Activated T-helper 2 cell treated with anti-CD3 and anti-CD28 coated beads, Interferon-gamma antibody, Interleukin-2, Interleukin-4, amounts not matched to agents 10 μg/mL and 5 μg/mL and 100 μg/mL, durations not matched to agents 14 hours and 24 hours and 36 hours (primary cell): ENCODE measurements at regions not wholly inside any gene's neighbourhood (a gene's known extent, or its start where the extent isn't known, plus 50 kb on each side); places are given as distances from the start of the nearest gene placed in this dataset.
A peak's percentile ranks its signal among the peaks of the same experiment; 100 is the strongest.
"Not testable (repeated sequence)": the region's sequence is repeated elsewhere in the genome, so short reads cannot be mapped to it uniquely, and the experiment has no call there.

Source experiments
- DNase-seq: peaks from one replicate; pipeline ENCODE4 v3.0.0; 2021; ENCODE audit warnings: low spot score
- H3K27ac Mint-ChIP-seq: one replicate; pipeline ENCODE4 v1.8.0; 2021; ENCODE audit warnings: mixed read lengths
- H3K27me3 Mint-ChIP-seq: one replicate; pipeline ENCODE4 v1.8.0; 2021; ENCODE audit warnings: low read depth, mixed read lengths
- H3K36me3 Mint-ChIP-seq: one replicate; pipeline ENCODE4 v1.8.0; 2021; ENCODE audit warnings: low read depth, mixed read lengths
- H3K4me1 Mint-ChIP-seq: one replicate; pipeline ENCODE4 v1.8.0; 2021; ENCODE audit warnings: low read depth, mixed read lengths
- H3K4me3 Mint-ChIP-seq: one replicate; pipeline ENCODE4 v1.8.0; 2021; ENCODE audit warnings: low read depth, mild to moderate bottlenecking, moderate library complexity, mixed read lengths
- H3K9me3 Mint-ChIP-seq: one replicate; pipeline ENCODE4 v1.8.0; 2021; ENCODE audit warnings: mixed read lengths
- intact Hi-C: fragments of 100-400 bp; cut with micrococcal nuclease; formaldehyde crosslinking; loops from one replicate; pipeline ENCODE4 v1.15.1; 2023

DNA sequence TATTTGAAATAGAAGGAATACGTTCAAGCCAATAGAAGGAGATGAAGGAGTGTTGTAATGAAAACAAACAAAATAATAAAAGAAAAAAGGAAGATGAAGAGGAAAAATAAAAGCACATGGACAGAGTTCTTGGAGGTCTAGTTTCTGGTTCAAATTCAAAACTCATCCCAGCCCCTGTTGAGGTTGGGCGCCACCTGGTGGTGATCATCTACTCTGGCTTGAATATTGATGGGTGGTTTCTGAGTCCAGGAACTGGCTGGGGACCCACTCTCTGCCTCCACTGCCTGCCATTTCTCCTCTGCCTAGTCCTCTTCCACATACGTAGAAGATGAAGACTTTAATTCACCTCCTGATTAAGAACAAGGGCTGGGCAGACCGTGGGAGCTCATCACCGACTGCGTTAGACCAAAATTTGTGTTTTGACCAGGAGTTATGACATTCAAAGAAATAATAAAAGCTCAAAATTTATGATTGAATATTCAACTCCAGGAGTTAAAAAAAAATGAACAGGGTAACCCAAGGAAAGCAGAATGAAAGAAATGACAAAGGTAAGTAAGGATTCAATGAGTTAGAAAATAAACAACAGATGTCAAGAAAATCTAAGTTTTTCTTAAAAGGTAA, 99.0 kb upstream of the SLC1A3 start:
- H3K27me3 Mint-ChIP-seq = peaks cover 2% of the 10 kb centered on the region
- peak; percentile 52 for DNase-seq
- H3K4me1 Mint-ChIP-seq = no peaks in the 10 kb centered on the region
- no peak overlapping the region for H3K4me3 Mint-ChIP-seq
- intact Hi-C loops = loop anchor here (1.0 to 10.0 kb wide), 4 partner anchors 93 to 430 kb away; no protein-coding TSS in a partner anchor
- no peaks in the 10 kb centered on the region for H3K9me3 Mint-ChIP-seq
- no peaks in the 10 kb centered on the region for H3K36me3 Mint-ChIP-seq
- no peak overlapping the region for H3K27ac Mint-ChIP-seq

DNA sequence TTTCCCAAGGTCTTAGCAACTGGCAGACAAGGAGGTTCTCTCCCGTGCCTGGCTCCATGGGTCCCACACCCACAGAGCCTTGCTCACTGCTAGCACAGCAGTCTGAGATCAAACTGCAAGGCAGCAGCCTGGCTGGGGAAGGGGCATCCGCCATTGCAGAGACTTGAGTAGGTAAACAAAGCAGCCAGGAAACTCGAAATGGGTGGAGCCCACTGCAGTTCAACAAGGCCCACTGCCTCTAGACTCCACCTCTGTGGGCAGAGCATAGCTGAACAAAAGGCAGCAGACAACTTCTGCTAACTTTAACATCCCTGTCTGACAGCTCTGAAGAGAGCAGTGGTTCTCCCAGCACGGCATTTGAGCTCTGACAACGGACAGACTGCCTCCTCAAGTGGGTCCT, 98.1 kb upstream of the SLC1A3 start:
- intact Hi-C loops = loop anchor here (5.0 to 10.0 kb wide), 3 partner anchors 186 to 431 kb away; no protein-coding TSS in a partner anchor
- not testable (repeated sequence) for H3K27ac Mint-ChIP-seq, DNase-seq, H3K4me1 Mint-ChIP-seq, H3K27me3 Mint-ChIP-seq, H3K36me3 Mint-ChIP-seq, H3K9me3 Mint-ChIP-seq, H3K4me3 Mint-ChIP-seq

DNA sequence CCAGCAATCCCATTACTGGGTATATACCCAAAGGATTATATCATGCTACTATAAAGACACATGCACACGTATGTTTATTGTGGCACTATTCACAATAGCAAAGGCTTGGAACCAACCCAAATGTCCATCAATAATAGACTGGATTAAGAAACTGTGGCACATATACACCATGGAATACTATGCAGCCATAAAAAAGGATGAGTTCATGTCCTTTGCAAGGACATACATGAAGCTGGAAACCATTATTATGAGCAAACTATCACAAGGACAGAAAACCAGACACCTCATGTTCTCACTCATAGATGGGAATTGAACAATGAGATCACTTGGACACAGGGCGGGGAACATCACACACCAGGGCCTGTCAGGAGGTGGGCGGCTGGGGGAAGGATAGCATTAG, 92.8 kb upstream of the SLC1A3 start:
- not testable (repeated sequence) for H3K4me1 Mint-ChIP-seq

DNA sequence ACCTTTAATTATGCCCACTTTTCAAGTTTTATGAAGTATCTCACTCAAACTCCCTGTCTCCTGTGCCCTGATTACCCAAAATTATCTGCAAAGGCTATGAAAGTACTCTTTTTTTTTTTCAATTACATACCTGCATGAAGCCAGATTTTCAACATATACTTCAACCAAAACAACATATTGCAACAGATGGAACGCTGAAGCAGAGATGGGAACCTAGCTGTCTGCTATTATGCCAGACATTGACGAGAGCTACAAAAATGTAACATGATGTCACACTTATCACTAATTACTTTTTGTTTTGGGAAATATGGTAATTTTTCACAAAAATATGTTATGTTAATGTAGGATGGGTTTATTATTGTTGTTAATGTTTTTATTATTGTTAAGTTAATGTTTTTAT, 86.5 kb upstream of the SLC1A3 start:
- DNase-seq = no peak
- H3K4me3 Mint-ChIP-seq = no peak overlapping the region
- peaks cover 2% of the 10 kb centered on the region for H3K27me3 Mint-ChIP-seq
- no peaks in the 10 kb centered on the region for H3K4me1 Mint-ChIP-seq
- H3K27ac Mint-ChIP-seq = no peak overlapping the region
- no peaks in the 10 kb centered on the region for H3K36me3 Mint-ChIP-seq
- intact Hi-C loops = no loop called here
- no peaks in the 10 kb centered on the region for H3K9me3 Mint-ChIP-seq

More for the DNA sequence above, 92.8 kb upstream of the SLC1A3 start:
- intact Hi-C loops, H3K36me3 Mint-ChIP-seq, H3K27me3 Mint-ChIP-seq, H3K27ac Mint-ChIP-seq, H3K4me3 Mint-ChIP-seq, H3K9me3 Mint-ChIP-seq, DNase-seq: not testable (repeated sequence)

DNA sequence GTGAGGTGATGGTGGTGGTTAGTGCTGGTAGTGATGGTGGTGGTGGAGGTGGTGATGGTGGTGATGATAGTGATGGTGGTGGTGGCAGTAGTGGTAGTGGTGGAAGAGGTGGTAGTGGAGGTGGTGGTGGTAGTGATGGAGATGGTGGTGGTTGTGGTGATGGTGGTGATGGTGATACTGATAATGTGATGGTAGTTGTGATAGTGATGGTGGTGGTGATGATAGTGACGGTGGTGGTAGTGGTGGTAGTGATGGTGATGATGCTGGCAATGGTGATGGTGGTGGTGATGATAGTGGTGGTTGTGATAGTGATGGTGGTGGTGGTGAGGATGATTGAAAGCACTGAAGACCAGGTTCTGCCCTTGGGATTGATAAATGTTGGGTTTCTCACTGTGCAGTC, 85.2 kb upstream of the SLC1A3 start:
- H3K27ac Mint-ChIP-seq = no peak overlapping the region
- intact Hi-C loops = no loop called here
- H3K4me3 Mint-ChIP-seq = no peak overlapping the region
- peaks cover 2% of the 10 kb centered on the region for H3K27me3 Mint-ChIP-seq
- no peak for DNase-seq
- H3K9me3 Mint-ChIP-seq = no peaks in the 10 kb centered on the region
- no peaks in the 10 kb centered on the region for H3K4me1 Mint-ChIP-seq
- H3K36me3 Mint-ChIP-seq = no peaks in the 10 kb centered on the region

DNA sequence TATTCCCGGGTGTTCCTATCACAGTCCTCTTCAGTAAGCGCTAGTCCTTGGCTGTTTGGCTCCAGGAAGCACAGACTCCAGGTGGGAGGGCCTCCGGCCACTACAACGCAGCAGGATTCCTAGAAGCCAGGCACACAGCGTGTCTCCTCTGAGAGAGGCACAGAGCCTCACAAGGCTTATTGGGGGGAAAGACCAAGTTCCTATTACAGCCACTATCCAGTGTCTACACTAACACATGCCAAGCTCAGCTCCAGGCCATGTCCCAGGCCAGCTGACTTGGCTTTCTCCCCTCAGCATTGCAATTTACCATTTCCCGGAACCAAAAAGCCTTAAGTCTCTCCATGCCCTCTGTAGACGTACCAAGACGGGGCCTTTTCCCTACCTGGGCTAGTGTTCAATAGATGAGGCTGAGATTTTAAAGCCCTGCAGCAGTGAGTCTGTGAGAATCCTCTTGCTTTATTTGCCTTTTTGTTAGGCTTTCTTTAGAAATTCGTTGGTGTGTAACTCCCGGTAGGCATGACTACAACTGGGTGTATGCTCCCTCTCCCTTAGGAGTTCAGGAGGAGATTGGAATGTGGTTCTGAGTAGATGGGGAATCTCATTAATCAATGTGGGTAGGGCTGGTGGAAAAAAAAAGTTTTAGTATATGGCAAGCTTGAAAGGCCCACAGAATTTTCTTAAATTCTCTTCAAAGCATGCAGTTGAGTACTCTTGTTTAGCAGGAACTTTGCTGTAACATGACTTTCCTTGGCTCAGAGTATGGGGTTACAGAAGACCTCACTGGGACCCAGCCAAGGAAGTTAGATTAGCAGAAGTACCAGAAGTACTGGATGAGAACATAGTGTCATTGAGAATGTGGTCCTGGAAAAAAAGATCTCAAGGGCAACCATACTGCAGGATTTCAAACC, 84.3 kb upstream of the SLC1A3 start:
- no peaks in the 10 kb centered on the region for H3K4me1 Mint-ChIP-seq
- intact Hi-C loops = no loop called here
- DNase-seq = no peak
- H3K27me3 Mint-ChIP-seq = peaks cover 2% of the 10 kb centered on the region
- no peaks in the 10 kb centered on the region for H3K36me3 Mint-ChIP-seq
- H3K9me3 Mint-ChIP-seq = no peaks in the 10 kb centered on the region
- no peak overlapping the region for H3K4me3 Mint-ChIP-seq
- H3K27ac Mint-ChIP-seq = no peak overlapping the region

DNA sequence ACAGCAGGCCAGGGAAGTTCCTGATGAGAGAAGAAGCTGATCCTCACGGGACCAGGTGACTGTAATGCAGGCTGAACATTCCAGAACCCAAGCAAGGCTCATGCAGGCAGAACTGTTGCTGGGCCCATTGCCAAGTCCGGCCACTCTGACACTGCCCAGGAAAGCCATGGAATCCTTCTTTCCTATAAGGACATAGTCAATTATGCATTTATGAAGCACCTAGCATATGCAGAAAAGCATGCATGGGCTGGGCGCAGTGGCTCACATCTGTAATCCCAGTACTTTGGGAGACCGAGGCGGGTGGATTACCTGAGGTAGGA, 83.7 kb upstream of the SLC1A3 start:
- Mint-ChIP-seq H3K27me3 (peaks cover 2% of the 10 kb centered on the region), H3K9me3 (no peaks in the 10 kb centered on the region), H3K36me3 (no peaks in the 10 kb centered on the region), H3K4me3 (no peak overlapping the region), H3K4me1 (no peaks in the 10 kb centered on the region), H3K27ac (no peak overlapping the region)
- intact Hi-C loops = no loop called here
- no peak for DNase-seq

DNA sequence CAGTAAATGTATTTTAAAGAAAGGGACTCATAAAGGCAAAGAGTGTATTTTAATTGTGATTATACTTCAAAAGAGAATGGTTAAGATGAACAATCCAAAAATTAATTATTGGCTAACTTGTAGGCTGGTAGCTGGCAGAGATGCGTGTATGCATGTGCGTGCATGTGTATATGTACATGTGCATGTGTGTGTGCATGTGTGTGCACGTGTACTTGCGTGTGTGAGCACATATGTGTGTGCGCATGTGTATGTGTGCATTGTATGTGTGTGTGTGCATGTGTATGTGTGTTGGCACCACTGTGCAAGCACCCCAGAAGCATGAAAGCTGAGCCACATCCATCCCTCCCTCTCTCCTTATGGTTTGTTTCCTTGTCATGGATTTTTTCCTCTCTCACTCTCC, 83.0 kb upstream of the SLC1A3 start:
- Mint-ChIP-seq H3K4me3 (no peak overlapping the region), H3K4me1 (no peaks in the 10 kb centered on the region), H3K27ac (no peak overlapping the region), H3K36me3 (no peaks in the 10 kb centered on the region), H3K27me3 (peaks cover 2% of the 10 kb centered on the region), H3K9me3 (no peaks in the 10 kb centered on the region)
- intact Hi-C loops = no loop called here
- DNase-seq = no peak

DNA sequence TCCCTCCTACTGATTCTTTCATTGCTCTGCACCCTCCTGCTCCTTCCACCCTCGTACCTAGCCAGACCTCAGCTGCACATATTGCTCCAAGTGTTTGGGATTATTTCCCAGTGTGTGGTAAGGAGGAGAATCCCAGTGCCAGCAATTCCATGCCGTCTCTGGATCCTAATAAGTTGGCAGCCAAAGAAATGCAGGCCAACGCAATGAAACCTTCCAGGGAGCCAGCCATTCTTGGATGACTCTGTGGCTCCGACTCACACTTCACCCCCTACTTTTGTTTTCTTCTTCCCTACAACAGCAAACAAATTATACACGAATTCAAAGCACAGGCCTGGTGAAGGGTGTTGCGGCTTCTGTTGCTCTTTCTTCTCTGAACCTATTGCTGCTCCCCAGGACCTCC, 82.5 kb upstream of the SLC1A3 start:
- Mint-ChIP-seq H3K9me3 (no peaks in the 10 kb centered on the region), H3K27me3 (peaks cover 2% of the 10 kb centered on the region), H3K36me3 (no peaks in the 10 kb centered on the region), H3K4me1 (no peaks in the 10 kb centered on the region), H3K27ac (no peak overlapping the region), H3K4me3 (no peak overlapping the region)
- DNase-seq = no peak
- intact Hi-C loops = no loop called here

DNA sequence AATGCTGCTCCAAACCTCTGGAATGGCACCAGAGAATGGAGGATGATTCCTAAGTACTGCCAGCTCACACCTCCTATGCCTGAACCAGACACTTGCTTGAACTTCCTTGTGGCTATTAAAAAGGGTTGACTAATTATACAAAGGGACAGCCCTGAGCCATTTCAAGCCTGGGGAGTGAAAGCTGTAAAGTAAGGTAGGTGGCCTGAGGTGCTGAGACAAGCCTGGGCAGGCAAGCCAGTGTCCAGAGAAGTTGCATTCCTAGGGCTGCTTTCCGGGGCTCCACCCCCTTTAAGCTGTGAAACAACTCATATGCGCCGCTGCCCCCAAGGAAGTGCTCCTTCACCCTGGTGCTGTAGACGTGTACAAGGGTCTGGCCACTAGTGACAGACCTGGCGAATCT, 79.9 kb upstream of the SLC1A3 start:
- no peaks in the 10 kb centered on the region for H3K4me1 Mint-ChIP-seq
- H3K4me3 Mint-ChIP-seq = no peak overlapping the region
- H3K27ac Mint-ChIP-seq = no peak overlapping the region
- no peaks in the 10 kb centered on the region for H3K9me3 Mint-ChIP-seq
- no peaks in the 10 kb centered on the region for H3K36me3 Mint-ChIP-seq
- no peaks in the 10 kb centered on the region for H3K27me3 Mint-ChIP-seq
- DNase-seq = no peak
- intact Hi-C loops = no loop called here

DNA sequence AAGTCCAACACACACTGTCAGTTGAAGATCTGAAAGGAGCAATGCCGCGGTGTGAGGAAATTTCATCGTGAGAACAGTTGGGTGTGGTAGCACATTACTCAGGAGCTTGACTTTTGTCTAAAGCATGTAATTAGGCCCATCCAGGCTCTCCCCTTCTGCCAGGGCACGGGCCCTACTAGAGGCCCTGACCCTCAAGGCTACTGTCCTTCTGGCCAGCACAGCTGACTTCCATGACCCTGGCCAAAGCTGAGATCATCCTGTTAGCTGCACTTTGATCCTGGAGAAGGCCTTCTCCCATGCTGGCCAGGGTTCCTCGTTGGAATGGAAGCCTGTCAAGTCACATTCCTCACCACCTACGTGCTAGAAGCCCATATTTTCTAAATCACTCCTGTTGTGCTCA, 77.8 kb upstream of the SLC1A3 start:
- intact Hi-C loops = no loop called here
- DNase-seq = no peak
- Mint-ChIP-seq H3K4me3 (no peak overlapping the region), H3K9me3 (no peaks in the 10 kb centered on the region), H3K4me1 (no peaks in the 10 kb centered on the region), H3K27me3 (no peaks in the 10 kb centered on the region), H3K36me3 (no peaks in the 10 kb centered on the region), H3K27ac (no peak overlapping the region)

DNA sequence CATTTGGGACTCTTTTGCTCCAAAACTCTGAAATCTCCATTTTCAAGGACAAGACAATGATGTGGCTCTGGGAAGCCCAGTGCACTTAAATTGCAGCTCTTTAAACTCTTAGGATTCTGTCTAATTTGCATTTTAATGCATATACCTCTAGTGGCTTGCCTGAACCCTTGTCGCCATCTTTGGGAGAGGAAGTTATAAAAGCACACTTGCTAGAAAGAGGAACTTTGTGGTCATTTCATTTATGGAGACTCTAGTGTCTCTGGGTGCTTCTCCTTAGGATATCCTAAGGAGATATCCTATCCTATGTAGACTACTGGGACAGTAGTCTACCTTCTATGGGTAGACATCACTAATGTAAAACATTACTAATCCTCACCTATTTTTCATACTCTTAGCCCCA, 77.3 kb upstream of the SLC1A3 start:
- Mint-ChIP-seq H3K4me3 (no peak overlapping the region), H3K36me3 (no peaks in the 10 kb centered on the region), H3K27ac (no peak overlapping the region), H3K27me3 (no peaks in the 10 kb centered on the region), H3K9me3 (no peaks in the 10 kb centered on the region), H3K4me1 (no peaks in the 10 kb centered on the region)
- no peak for DNase-seq
- intact Hi-C loops = no loop called here

DNA sequence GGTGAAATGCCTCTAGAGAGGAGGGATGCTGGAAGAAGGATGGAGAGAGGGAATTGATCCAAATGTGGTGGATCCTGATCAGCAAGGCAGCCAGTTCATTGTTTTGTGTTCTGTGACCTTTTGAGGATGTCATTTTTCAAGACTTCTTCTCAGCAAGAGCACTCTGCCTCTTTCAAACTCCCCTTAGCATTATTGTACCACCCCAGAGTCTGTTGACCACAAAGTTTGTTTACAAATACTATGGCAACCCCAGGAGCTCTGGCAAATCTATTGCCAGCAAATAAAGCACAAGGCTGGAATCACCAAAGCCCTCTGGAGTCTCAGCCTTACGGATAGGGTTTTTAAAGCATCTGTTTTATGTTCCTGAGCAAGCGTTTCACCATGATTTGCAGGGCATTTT, 76.2 kb upstream of the SLC1A3 start:
- Mint-ChIP-seq H3K36me3 (no peaks in the 10 kb centered on the region), H3K4me3 (no peak overlapping the region), H3K4me1 (no peaks in the 10 kb centered on the region), H3K27me3 (no peaks in the 10 kb centered on the region), H3K27ac (no peak overlapping the region), H3K9me3 (no peaks in the 10 kb centered on the region)
- intact Hi-C loops = no loop called here
- DNase-seq = no peak
